T-helper 9 cell (primary cell): ENCODE measurements at regions not wholly inside any gene's neighbourhood (a gene's known extent, or its start where the extent isn't known, plus 50 kb on each side); places are given as distances from the start of the nearest gene placed in this dataset.
"Not testable (repeated sequence)": the region's sequence is repeated elsewhere in the genome, so short reads cannot be mapped to it uniquely, and the experiment has no call there.

Experiments used
- DNase-seq: peaks from one replicate; pipeline ENCODE4 v3.0.0-alpha.2; 2020

- DNase-seq = not testable (repeated sequence)
These were observed 133.1 kb downstream of the CENPC start for GRCh38 chr4:67412153-67412712.

- no peak for DNase-seq
These were observed 142.0 kb downstream of the CENPC start for GRCh38 chr4:67403342-67403741.

- DNase-seq = no peak
These were observed 143.4 kb downstream of the CENPC start for GRCh38 chr4:67401902-67402301.

GRCh38 chr4:67397931-67398330 is 147.4 kb downstream of the CENPC start:
- DNase-seq = no peak

GRCh38 chr4:67397031-67397430 is 148.3 kb downstream of the CENPC start:
- no peak for DNase-seq

- DNase-seq = no peak
These were observed 149.3 kb downstream of the CENPC start for GRCh38 chr4:67396008-67396407.

- DNase-seq = no peak
These were observed 150.4 kb downstream of the CENPC start for GRCh38 chr4:67394879-67395278.

GRCh38 chr4:67393699-67394281 is 151.5 kb downstream of the CENPC start:
- peak; percentile 3 for DNase-seq

GRCh38 chr4:67393007-67393406 is 152.3 kb downstream of the CENPC start:
- no peak for DNase-seq

GRCh38 chr4:67381406-67381804 is 163.9 kb downstream of the CENPC start:
- not testable (repeated sequence) for DNase-seq

- DNase-seq = not testable (repeated sequence)
These were observed 164.4 kb downstream of the CENPC start for GRCh38 chr4:67380702-67381405.

- no peak for DNase-seq
These were observed 165.1 kb downstream of the CENPC start for GRCh38 chr4:67380154-67380553.

GRCh38 chr4:67375291-67375690 is 170.0 kb downstream of the CENPC start:
- DNase-seq = no peak

GRCh38 chr4:67371615-67372014 is 173.7 kb downstream of the CENPC start:
- DNase-seq = no peak

- DNase-seq = no peak
These were observed 178.9 kb downstream of the CENPC start for GRCh38 chr4:67366311-67366861.

- DNase-seq = no peak
These were observed 179.6 kb downstream of the CENPC start for GRCh38 chr4:67365661-67366245.

GRCh38 chr4:67355806-67356205 is 189.5 kb downstream of the CENPC start:
- no peak for DNase-seq

- no peak for DNase-seq
These were observed 198.6 kb downstream of the CENPC start for GRCh38 chr4:67346654-67347053.

GRCh38 chr4:67344594-67345380 is 200.5 kb downstream of the CENPC start:
- DNase-seq = no peak

GRCh38 chr4:67343199-67343598 is 202.1 kb downstream of the CENPC start:
- no peak for DNase-seq

GRCh38 chr4:67342291-67342690 is 203.0 kb downstream of the CENPC start:
- DNase-seq = no peak

- DNase-seq = no peak
These were observed 211.6 kb downstream of the CENPC start for GRCh38 chr4:67333664-67334063.

- no peak for DNase-seq
These were observed 212.7 kb downstream of the CENPC start for GRCh38 chr4:67332627-67333026.
